ENCODE measurements at regions not wholly inside any gene's neighbourhood (a gene's known extent, or its start where the extent isn't known, plus 50 kb on each side); places are given as distances from the start of the nearest gene placed in this dataset.

- ATAC-seq (no peak), DNase-seq (no peak)
- Mint-ChIP-seq H3K27ac (no peak overlapping the region), H3K4me1 (peaks cover 15 to 29% of the 10 kb centered on the region in 2 donors), H3K27me3 (ENCODE audit: low read depth in 2 of 2) (peaks cover 23 to 31% of the 10 kb centered on the region in 2 donors), H3K9me3 (peaks cover 2 to 3% of the 10 kb centered on the region in 2 donors), H3K36me3 (peaks cover 9% of the 10 kb centered on the region), H3K4me3 (no peak overlapping the region)
- H3K27ac ChIP-seq (ENCODE audit: low read length) = no peak overlapping the region
- H3K4me3 ChIP-seq (ENCODE audit: low read length) = no peak overlapping the region
- WGBS (ENCODE audit: insufficient coverage) = 89% methylated on average over 9 of the region's 9 CpGs
- H3K9me3 ChIP-seq (ENCODE audit: control insufficient read depth, insufficient read depth, low read length) = peaks cover 4% of the 10 kb centered on the region
- intact Hi-C loops (cut with micrococcal nuclease) = no loop called here
- no peaks in the 10 kb centered on the region for H3K27me3 ChIP-seq (ENCODE audit: control insufficient read depth, insufficient read depth, low read length)
- peaks cover 11% of the 10 kb centered on the region for H3K4me1 ChIP-seq (ENCODE audit: control insufficient read depth, insufficient read depth, low read length)
- H3K36me3 ChIP-seq (ENCODE audit: control insufficient read depth, insufficient read depth, low read length) = no peaks in the 10 kb centered on the region
- no peak for TF ChIP-seq CTCF (IDR thresholded peaks at IDR 0.05)
These were observed 1342.8 kb downstream of the TBC1D22A start for GRCh38 chr22:48105259-48105658.

GRCh38 chr22:48104766-48105165 is 1342.3 kb downstream of the TBC1D22A start:
- Mint-ChIP-seq H3K27ac (no peak overlapping the region), H3K4me1 (peaks cover 20 to 34% of the 10 kb centered on the region in 2 donors), H3K4me3 (no peak overlapping the region), H3K9me3 (peaks cover 2 to 3% of the 10 kb centered on the region in 2 donors), H3K36me3 (peaks cover 9% of the 10 kb centered on the region), H3K27me3 (ENCODE audit: low read depth in 2 of 2) (peaks cover 23 to 26% of the 10 kb centered on the region in 2 donors)
- peaks cover 4% of the 10 kb centered on the region for H3K9me3 ChIP-seq (ENCODE audit: control insufficient read depth, insufficient read depth, low read length)
- ATAC-seq (no peak), DNase-seq (no peak)
- H3K27me3 ChIP-seq (ENCODE audit: control insufficient read depth, insufficient read depth, low read length) = no peaks in the 10 kb centered on the region
- no peak overlapping the region for H3K4me3 ChIP-seq (ENCODE audit: low read length)
- H3K36me3 ChIP-seq (ENCODE audit: control insufficient read depth, insufficient read depth, low read length) = no peaks in the 10 kb centered on the region
- WGBS (ENCODE audit: insufficient coverage) = 93% methylated on average over 15 of the region's 15 CpGs
- H3K4me1 ChIP-seq (ENCODE audit: control insufficient read depth, insufficient read depth, low read length) = peaks cover 16% of the 10 kb centered on the region
- no peak for TF ChIP-seq CTCF (IDR thresholded peaks at IDR 0.05)
- H3K27ac ChIP-seq (ENCODE audit: low read length) = no peak overlapping the region
- intact Hi-C loops (cut with micrococcal nuclease) = no loop called here

GRCh38 chr22:48104102-48104738 is 1341.8 kb downstream of the TBC1D22A start:
- Histone ChIP-seq H3K9me3 (ENCODE audit: control insufficient read depth, insufficient read depth, low read length) (peaks cover 4% of the 10 kb centered on the region), H3K4me1 (ENCODE audit: control insufficient read depth, insufficient read depth, low read length) (peaks cover 21% of the 10 kb centered on the region), H3K4me3 (ENCODE audit: low read length) (no peak overlapping the region), H3K27me3 (ENCODE audit: control insufficient read depth, insufficient read depth, low read length) (no peaks in the 10 kb centered on the region), H3K27ac (ENCODE audit: low read length) (no peak overlapping the region), H3K36me3 (ENCODE audit: control insufficient read depth, insufficient read depth, low read length) (no peaks in the 10 kb centered on the region)
- no peak for DNase-seq
- no peak for TF ChIP-seq CTCF (IDR thresholded peaks at IDR 0.05)
- Mint-ChIP-seq H3K36me3 (peaks cover 9% of the 10 kb centered on the region), H3K27me3 (ENCODE audit: low read depth in 2 of 2) (peaks cover 23 to 24% of the 10 kb centered on the region in 2 donors), H3K4me1 (peaks cover 24 to 40% of the 10 kb centered on the region in 2 donors), H3K4me3 (no peak overlapping the region), H3K27ac (no peak overlapping the region), H3K9me3 (peaks cover 2 to 3% of the 10 kb centered on the region in 2 donors)
- intact Hi-C loops (cut with micrococcal nuclease) = no loop called here
- no peak for ATAC-seq
- WGBS (ENCODE audit: insufficient coverage) = 91% methylated on average over 18 of the region's 18 CpGs
